ENCODE measurements at regions not wholly inside any gene's neighbourhood (a gene's known extent, or its start where the extent isn't known, plus 50 kb on each side); places are given as distances from the start of the nearest gene placed in this dataset.
"Not testable (repeated sequence)": the region's sequence is repeated elsewhere in the genome, so short reads cannot be mapped to it uniquely, and the experiment has no call there.

DNA sequence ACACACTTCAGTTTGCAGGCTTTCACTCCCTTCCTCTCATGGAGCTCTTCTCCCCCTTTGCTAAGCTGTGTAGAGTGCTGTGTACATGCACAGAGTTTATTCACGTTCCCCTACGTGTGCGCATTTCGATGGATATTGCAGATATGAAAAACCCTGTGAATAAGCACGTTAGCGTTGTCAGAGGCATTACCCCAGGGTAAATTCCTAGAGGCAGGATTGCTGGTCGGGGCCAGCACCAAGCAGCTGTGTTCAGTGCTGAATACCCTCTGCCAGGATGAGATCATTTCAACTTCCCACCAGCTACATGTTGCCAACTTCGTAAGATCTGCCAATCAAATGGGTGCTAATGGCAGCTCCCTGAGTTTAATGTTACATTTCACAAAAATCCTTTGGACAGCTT is 172.3 kb upstream of the PPP1R26 start:
- no peaks in the 10 kb centered on the region for H3K4me1 ChIP-seq (ENCODE audit: control insufficient read depth, insufficient read depth, low read length, poor library complexity, severe bottlenecking)
- H3K36me3 ChIP-seq (ENCODE audit: control insufficient read depth, insufficient read depth, low read length) = no peaks in the 10 kb centered on the region
- 83 to 84% methylated on average over 8 of the region's 8 CpGs for WGBS, 2 experiments (ENCODE audit: insufficient coverage in 2 of 2)
- no peaks in the 10 kb centered on the region for H3K9me3 ChIP-seq (ENCODE audit: control insufficient read depth, low read length)
- H3K27ac ChIP-seq (ENCODE audit: low read depth, low read length, severe bottlenecking) = no peak overlapping the region
- H3K4me3 ChIP-seq (ENCODE audit: extremely low read depth, insufficient read depth, low read length, poor library complexity, severe bottlenecking) = no peak overlapping the region

DNA sequence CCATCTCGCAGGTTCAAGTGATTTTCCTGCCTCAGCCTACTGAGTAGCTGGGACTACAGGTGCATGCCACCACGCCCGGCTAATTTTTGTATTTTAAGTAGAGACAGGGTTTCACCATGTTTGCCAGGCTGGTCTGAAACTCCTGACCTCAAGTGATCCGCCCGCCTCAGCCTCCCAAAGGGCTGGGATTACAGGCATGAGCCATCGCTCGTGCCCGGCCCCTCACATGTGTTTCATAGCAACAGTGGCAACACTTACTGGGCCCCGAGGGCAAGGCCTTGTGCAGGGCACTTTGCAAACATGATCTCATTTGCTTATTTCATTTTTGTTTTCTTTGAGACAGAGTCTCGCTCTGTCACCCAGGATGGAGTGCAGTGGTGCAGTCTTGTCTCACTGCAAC is 171.7 kb upstream of the PPP1R26 start:
- H3K27ac ChIP-seq (ENCODE audit: low read depth, low read length, severe bottlenecking) = not testable (repeated sequence)

GRCh38 chr9:135308821-135309762 is 170.5 kb upstream of the PPP1R26 start:
- no peak overlapping the region for H3K27ac ChIP-seq (ENCODE audit: low read depth, low read length, severe bottlenecking)
- H3K4me3 ChIP-seq (ENCODE audit: extremely low read depth, insufficient read depth, low read length, poor library complexity, severe bottlenecking) = no peak overlapping the region
- 92 to 93% methylated on average over 25 to 30 of the region's 30 CpGs for WGBS, 2 experiments (ENCODE audit: insufficient coverage in 2 of 2)
- H3K4me1 ChIP-seq (ENCODE audit: control insufficient read depth, insufficient read depth, low read length, poor library complexity, severe bottlenecking) = no peaks in the 10 kb centered on the region
- peaks cover 8% of the 10 kb centered on the region for H3K9me3 ChIP-seq (ENCODE audit: control insufficient read depth, low read length)
- no peaks in the 10 kb centered on the region for H3K36me3 ChIP-seq (ENCODE audit: control insufficient read depth, insufficient read depth, low read length)

More for the DNA sequence above, 171.7 kb upstream of the PPP1R26 start:
- not testable (repeated sequence) for H3K4me3 ChIP-seq (ENCODE audit: extremely low read depth, insufficient read depth, low read length, poor library complexity, severe bottlenecking); H3K4me1 ChIP-seq (ENCODE audit: control insufficient read depth, insufficient read depth, low read length, poor library complexity, severe bottlenecking); H3K9me3 ChIP-seq (ENCODE audit: control insufficient read depth, low read length); H3K36me3 ChIP-seq (ENCODE audit: control insufficient read depth, insufficient read depth, low read length)
- WGBS, 2 experiments (ENCODE audit: insufficient coverage in 2 of 2) = 88 to 99% methylated on average over 10 of the region's 10 CpGs

GRCh38 chr9:135309763-135310125 is 169.8 kb upstream of the PPP1R26 start:
- Histone ChIP-seq H3K4me1 (ENCODE audit: control insufficient read depth, insufficient read depth, low read length, poor library complexity, severe bottlenecking) (no peaks in the 10 kb centered on the region), H3K27ac (ENCODE audit: low read depth, low read length, severe bottlenecking) (no peak overlapping the region), H3K4me3 (ENCODE audit: extremely low read depth, insufficient read depth, low read length, poor library complexity, severe bottlenecking) (no peak overlapping the region), H3K9me3 (ENCODE audit: control insufficient read depth, low read length) (peaks cover 8% of the 10 kb centered on the region), H3K36me3 (ENCODE audit: control insufficient read depth, insufficient read depth, low read length) (no peaks in the 10 kb centered on the region)
- WGBS, 2 experiments (ENCODE audit: insufficient coverage in 2 of 2) = 92 to 97% methylated on average over 9 to 10 of the region's 11 CpGs

DNA sequence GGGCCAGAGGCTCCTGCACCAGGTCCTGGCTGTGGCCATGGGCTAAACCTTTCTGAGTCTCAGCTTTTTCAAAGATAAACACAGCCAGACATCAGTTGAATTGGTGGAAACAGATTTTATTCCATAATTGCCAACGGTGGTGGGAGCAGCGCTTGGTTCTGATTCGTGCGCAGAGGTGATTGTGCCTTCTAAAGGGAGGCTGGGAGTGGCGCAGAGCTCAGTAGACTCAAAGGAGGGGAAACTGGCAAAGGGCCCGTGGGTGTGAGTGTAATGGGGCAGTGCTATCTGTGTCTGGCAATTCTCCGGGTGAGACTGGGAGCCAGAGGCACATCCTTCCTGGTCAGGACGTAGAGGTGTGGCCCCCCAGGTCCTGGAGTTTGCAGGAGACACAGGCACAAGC is 169.4 kb upstream of the PPP1R26 start:
- no peaks in the 10 kb centered on the region for H3K4me1 ChIP-seq (ENCODE audit: control insufficient read depth, insufficient read depth, low read length, poor library complexity, severe bottlenecking)
- 90 to 96% methylated on average over 8 of the region's 8 CpGs for WGBS, 2 experiments (ENCODE audit: insufficient coverage in 2 of 2)
- H3K4me3 ChIP-seq (ENCODE audit: extremely low read depth, insufficient read depth, low read length, poor library complexity, severe bottlenecking) = no peak overlapping the region
- H3K27ac ChIP-seq (ENCODE audit: low read depth, low read length, severe bottlenecking) = no peak overlapping the region
- H3K9me3 ChIP-seq (ENCODE audit: control insufficient read depth, low read length) = peaks cover 8% of the 10 kb centered on the region
- no peaks in the 10 kb centered on the region for H3K36me3 ChIP-seq (ENCODE audit: control insufficient read depth, insufficient read depth, low read length)

DNA sequence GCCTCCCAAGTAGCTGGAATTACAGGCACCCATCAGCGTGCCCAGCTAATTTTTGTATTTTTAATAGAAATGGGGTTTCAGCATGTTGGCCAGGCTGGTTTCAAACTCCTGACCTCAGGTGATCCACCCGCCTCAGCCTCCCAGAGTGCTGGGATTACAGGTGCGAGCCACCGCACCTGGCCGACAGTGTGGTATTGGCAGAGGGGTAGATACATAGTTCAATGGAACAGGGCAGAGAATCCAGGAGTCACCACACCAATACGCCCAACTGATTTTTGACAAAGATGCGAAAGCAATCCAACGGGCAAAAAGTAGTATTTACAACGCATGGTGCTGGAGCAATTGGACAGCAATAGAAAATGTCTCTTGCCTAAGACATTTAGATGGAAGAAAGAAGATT is 164.0 kb upstream of the PPP1R26 start:
- Histone ChIP-seq H3K4me3 (ENCODE audit: extremely low read depth, insufficient read depth, low read length, poor library complexity, severe bottlenecking) (no peak overlapping the region), H3K36me3 (ENCODE audit: control insufficient read depth, insufficient read depth, low read length) (no peaks in the 10 kb centered on the region), H3K27ac (ENCODE audit: low read depth, low read length, severe bottlenecking) (no peak overlapping the region), H3K4me1 (ENCODE audit: control insufficient read depth, insufficient read depth, low read length, poor library complexity, severe bottlenecking) (no peaks in the 10 kb centered on the region), H3K9me3 (ENCODE audit: control insufficient read depth, low read length) (peaks cover 8% of the 10 kb centered on the region)
- WGBS, 2 experiments (ENCODE audit: insufficient coverage in 2 of 2) = 88 to 95% methylated on average over 7 to 8 of the region's 9 CpGs

DNA sequence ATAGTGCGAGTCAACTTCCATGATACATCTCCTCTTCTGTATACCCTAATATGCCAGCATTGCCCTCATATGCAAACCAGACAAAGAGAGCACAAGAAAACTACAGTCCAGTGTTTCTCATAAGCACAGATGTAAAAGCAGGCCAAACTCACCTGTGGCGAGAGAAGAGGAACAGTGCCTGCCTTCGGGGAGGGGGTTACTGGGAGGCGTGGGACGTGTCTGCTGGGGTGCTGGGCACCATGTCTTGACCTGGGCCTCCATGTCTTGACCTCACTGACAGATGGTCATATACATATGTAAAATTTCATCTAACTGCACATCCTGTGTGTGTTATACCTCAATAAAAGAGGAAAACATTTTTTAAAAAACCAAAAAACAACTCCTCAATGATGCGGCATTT is 159.3 kb upstream of the PPP1R26 start:
- H3K27ac ChIP-seq (ENCODE audit: low read depth, low read length, severe bottlenecking) = no peak overlapping the region

DNA sequence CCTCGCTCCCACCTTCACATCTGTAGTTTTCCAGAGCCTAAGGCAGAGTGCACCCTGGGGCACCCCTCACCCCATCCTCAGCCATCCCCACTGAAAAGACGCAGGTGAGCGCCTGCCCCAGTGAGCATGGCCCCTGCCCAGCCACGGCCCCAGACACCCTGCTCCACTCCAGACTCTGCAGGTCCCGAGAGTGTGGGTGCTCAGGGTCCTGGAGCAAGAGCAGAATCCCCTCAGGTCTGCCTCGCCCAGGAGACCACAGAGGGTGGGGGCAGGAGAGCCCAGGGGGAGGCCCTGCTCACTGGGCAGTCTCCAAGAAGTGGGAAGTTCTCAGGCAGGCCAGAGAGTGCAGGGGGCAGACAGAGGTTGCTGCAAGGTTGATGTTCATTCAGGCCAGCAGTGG is 158.6 kb upstream of the PPP1R26 start:
- Histone ChIP-seq H3K4me1 (ENCODE audit: control insufficient read depth, insufficient read depth, low read length, poor library complexity, severe bottlenecking) (no peaks in the 10 kb centered on the region), H3K36me3 (ENCODE audit: control insufficient read depth, insufficient read depth, low read length) (no peaks in the 10 kb centered on the region), H3K27ac (ENCODE audit: low read depth, low read length, severe bottlenecking) (no peak overlapping the region), H3K9me3 (ENCODE audit: control insufficient read depth, low read length) (no peaks in the 10 kb centered on the region), H3K4me3 (ENCODE audit: extremely low read depth, insufficient read depth, low read length, poor library complexity, severe bottlenecking) (no peak overlapping the region)
- whole genome bisulfite sequencing, 2 experiments (ENCODE audit: insufficient coverage in 2 of 2) = 75 to 89% methylated on average over 2 to 5 of the region's 6 CpGs

More for the DNA sequence above, 159.3 kb upstream of the PPP1R26 start:
- Histone ChIP-seq H3K36me3 (ENCODE audit: control insufficient read depth, insufficient read depth, low read length) (no peaks in the 10 kb centered on the region), H3K4me3 (ENCODE audit: extremely low read depth, insufficient read depth, low read length, poor library complexity, severe bottlenecking) (no peak overlapping the region), H3K4me1 (ENCODE audit: control insufficient read depth, insufficient read depth, low read length, poor library complexity, severe bottlenecking) (no peaks in the 10 kb centered on the region), H3K9me3 (ENCODE audit: control insufficient read depth, low read length) (no peaks in the 10 kb centered on the region)
- WGBS, 2 experiments (ENCODE audit: insufficient coverage in 2 of 2) = 80 to 92% methylated on average over 1 to 4 of the region's 6 CpGs

DNA sequence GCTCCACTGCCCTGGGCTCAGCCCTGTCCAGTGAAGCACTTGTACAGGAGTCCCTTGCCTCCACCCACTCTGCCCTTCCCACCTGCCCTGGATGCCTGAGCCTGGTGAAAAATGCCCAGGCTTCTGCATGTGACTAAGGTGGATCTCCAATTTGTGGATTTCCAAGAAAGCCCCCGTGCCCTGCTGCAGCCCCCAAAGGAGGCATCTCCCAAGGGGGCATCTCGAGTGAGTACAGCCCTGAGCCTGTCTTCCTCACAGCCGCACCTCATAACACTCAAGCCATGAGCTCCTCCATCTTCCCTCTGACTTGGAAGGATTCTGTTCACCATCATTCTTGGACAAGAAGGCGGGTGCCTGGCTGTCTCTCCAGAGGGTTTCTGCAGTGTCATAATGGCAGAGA is 158.0 kb upstream of the PPP1R26 start:
- no peaks in the 10 kb centered on the region for H3K9me3 ChIP-seq (ENCODE audit: control insufficient read depth, low read length)
- 72 to 88% methylated on average over 3 of the region's 4 CpGs for WGBS, 2 experiments (ENCODE audit: insufficient coverage in 2 of 2)
- no peak overlapping the region for H3K27ac ChIP-seq (ENCODE audit: low read depth, low read length, severe bottlenecking)
- no peaks in the 10 kb centered on the region for H3K4me1 ChIP-seq (ENCODE audit: control insufficient read depth, insufficient read depth, low read length, poor library complexity, severe bottlenecking)
- H3K36me3 ChIP-seq (ENCODE audit: control insufficient read depth, insufficient read depth, low read length) = no peaks in the 10 kb centered on the region
- H3K4me3 ChIP-seq (ENCODE audit: extremely low read depth, insufficient read depth, low read length, poor library complexity, severe bottlenecking) = no peak overlapping the region

- H3K36me3 ChIP-seq (ENCODE audit: control insufficient read depth, insufficient read depth, low read length) = no peaks in the 10 kb centered on the region
- WGBS, 2 experiments (ENCODE audit: insufficient coverage in 2 of 2) = 72 to 92% methylated on average over 2 to 4 of the region's 6 CpGs
- H3K9me3 ChIP-seq (ENCODE audit: control insufficient read depth, low read length) = peaks cover 5% of the 10 kb centered on the region
- H3K27ac ChIP-seq (ENCODE audit: low read depth, low read length, severe bottlenecking) = no peak overlapping the region
- no peaks in the 10 kb centered on the region for H3K4me1 ChIP-seq (ENCODE audit: control insufficient read depth, insufficient read depth, low read length, poor library complexity, severe bottlenecking)
- H3K4me3 ChIP-seq (ENCODE audit: extremely low read depth, insufficient read depth, low read length, poor library complexity, severe bottlenecking) = no peak overlapping the region
These were observed 155.3 kb upstream of the PPP1R26 start for GRCh38 chr9:135324329-135324728.

DNA sequence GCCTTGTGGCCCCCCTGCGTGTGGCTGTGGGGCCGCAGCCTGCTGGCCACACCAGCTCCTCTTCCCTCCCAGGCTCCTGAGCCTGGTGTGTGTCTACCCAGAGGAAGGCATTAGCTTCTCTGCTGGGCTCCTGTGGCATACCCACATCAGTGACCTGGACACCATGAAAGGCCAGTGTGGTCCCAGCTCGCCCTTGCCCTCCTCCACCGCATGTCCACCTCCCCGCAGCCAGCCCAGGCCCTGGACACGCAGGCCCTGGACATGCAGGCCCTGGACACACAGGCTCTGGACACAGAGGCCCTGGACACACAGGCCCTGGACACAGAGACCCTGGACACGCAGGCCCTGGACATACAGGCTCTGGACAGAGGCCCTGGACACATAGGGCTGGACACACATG is 153.4 kb upstream of the PPP1R26 start:
- WGBS, 2 experiments (ENCODE audit: insufficient coverage in 2 of 2) = 82 to 86% methylated on average over 7 of the region's 7 CpGs
- H3K9me3 ChIP-seq (ENCODE audit: control insufficient read depth, low read length) = peaks cover 5% of the 10 kb centered on the region
- no peak overlapping the region for H3K4me3 ChIP-seq (ENCODE audit: extremely low read depth, insufficient read depth, low read length, poor library complexity, severe bottlenecking)
- H3K4me1 ChIP-seq (ENCODE audit: control insufficient read depth, insufficient read depth, low read length, poor library complexity, severe bottlenecking) = no peaks in the 10 kb centered on the region
- no peaks in the 10 kb centered on the region for H3K36me3 ChIP-seq (ENCODE audit: control insufficient read depth, insufficient read depth, low read length)
- H3K27ac ChIP-seq (ENCODE audit: low read depth, low read length, severe bottlenecking) = no peak overlapping the region
